ENCODE measurements at regions not wholly inside any gene's neighbourhood (a gene's known extent, or its start where the extent isn't known, plus 50 kb on each side); places are given as distances from the start of the nearest gene placed in this dataset.

DNA sequence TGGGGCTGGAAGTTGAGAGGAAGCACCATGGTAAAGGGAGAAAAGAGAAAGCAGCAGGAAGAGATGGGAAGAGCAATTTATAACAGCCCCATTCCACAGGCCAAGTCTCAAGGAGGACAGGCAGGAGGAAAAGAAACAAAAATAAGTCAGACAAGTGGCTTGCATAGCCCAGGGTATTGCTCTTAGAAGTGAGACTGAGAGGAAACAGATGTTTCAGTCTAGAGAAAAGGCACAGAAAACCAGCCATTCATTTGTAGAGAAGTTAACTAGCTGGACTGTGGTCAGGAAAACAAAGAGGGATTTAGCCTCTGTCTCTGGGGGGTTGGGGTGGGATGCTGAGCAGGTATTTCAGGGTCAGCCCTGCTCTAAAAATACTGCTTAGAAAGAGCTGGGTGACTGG lies 175.0 kb upstream of the ARHGEF9 start:
- CTCF ChIA-PET: no interaction called here
- no TSS peak for BruUV-seq (replicated peaks)
- intact Hi-C loops (cut with micrococcal nuclease; ENCODE audit: unreplicated experiment): no loop called here

DNA sequence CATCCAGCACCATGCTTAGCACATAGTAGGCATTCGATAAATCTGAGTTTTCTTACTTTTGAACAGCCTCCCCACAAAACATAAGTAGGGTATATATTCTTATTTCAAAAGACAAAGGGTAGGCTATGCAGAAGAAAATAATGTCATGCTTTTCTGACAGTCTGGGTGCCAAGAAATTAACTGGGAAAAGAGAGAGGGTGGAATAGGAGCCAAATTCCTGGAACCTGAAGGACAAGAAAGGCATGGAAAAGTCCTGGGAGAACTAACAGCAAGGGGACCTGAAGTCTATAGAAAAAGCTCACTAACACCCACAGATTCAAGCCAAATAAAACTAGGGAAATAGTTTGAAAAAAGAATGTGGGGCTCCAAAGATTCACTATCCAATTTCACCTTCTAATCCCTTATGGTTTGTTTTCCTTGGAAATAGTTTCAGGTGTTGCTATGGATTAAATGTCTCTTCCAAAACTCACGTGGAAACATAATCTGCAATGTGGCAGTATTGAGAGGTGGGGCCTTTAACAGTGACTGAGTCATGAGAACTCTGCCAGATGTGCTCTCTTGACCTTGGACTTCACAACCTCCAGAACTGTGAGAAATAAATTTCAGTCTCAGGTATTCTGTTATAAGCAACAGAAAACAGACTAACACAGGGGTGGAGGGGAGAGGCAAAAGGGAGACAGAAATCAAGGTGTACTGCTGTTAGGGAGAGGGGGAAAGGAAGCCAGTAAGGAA lies 173.3 kb upstream of the ARHGEF9 start:
- Histone ChIP-seq H3K36me3 (ENCODE audit: low read depth) (no peaks in the 10 kb centered on the region), H3K4me3 (no peak overlapping the region), H3K79me2 (ENCODE audit: low read depth) (no peaks in the 10 kb centered on the region), H3K9me2 (ENCODE audit: insufficient read depth) (no peaks in the 10 kb centered on the region), H3K27ac (no peak overlapping the region), H2AFZ (no peak overlapping the region), H4K20me1 (ENCODE audit: insufficient read depth) (no peaks in the 10 kb centered on the region), H3K4me2 (no peak overlapping the region), H3K9me3 (ENCODE audit: insufficient read depth, low read depth) (no peaks in the 10 kb centered on the region), H3F3A (ENCODE audit: insufficient read depth, low read depth) (no peaks in the 10 kb centered on the region), H3K27me3 (ENCODE audit: insufficient read depth, low read depth) (no peaks in the 10 kb centered on the region), H3K4me1 (replicated peaks; ENCODE audit: insufficient read depth) (no peaks in the 10 kb centered on the region)
- intact Hi-C loops (cut with micrococcal nuclease; ENCODE audit: unreplicated experiment): no loop called here
- no TSS peak for BruUV-seq (replicated peaks)
- POLR2A ChIA-PET (ENCODE audit: unreplicated experiment): no interaction called here
- TF ChIP-seq EZH2 (IDR thresholded peaks at IDR 0.05; ENCODE audit: low read depth): no peak
- TF ChIP-seq, protein P1, sequence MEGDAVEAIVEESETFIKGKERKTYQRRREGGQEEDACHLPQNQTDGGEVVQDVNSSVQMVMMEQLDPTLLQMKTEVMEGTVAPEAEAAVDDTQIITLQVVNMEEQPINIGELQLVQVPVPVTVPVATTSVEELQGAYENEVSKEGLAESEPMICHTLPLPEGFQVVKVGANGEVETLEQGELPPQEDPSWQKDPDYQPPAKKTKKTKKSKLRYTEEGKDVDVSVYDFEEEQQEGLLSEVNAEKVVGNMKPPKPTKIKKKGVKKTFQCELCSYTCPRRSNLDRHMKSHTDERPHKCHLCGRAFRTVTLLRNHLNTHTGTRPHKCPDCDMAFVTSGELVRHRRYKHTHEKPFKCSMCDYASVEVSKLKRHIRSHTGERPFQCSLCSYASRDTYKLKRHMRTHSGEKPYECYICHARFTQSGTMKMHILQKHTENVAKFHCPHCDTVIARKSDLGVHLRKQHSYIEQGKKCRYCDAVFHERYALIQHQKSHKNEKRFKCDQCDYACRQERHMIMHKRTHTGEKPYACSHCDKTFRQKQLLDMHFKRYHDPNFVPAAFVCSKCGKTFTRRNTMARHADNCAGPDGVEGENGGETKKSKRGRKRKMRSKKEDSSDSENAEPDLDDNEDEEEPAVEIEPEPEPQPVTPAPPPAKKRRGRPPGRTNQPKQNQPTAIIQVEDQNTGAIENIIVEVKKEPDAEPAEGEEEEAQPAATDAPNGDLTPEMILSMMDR (conservative IDR thresholded peaks at IDR 0.05): no peak
- CTCF ChIA-PET: no interaction called here
- DNase-seq: no peak

More for the DNA sequence above, 175.0 kb upstream of the ARHGEF9 start:
- H3F3A ChIP-seq (ENCODE audit: insufficient read depth, low read depth): no peaks in the 10 kb centered on the region
- POLR2A ChIA-PET (ENCODE audit: unreplicated experiment): no interaction called here
- no peak overlapping the region for H3K4me3 ChIP-seq
- H3K27me3 ChIP-seq (ENCODE audit: insufficient read depth, low read depth): no peaks in the 10 kb centered on the region
- H3K9me2 ChIP-seq (ENCODE audit: insufficient read depth): no peaks in the 10 kb centered on the region
- H4K20me1 ChIP-seq (ENCODE audit: insufficient read depth): no peaks in the 10 kb centered on the region
- H2AFZ ChIP-seq: no peak overlapping the region
- TF ChIP-seq, protein P1 (conservative IDR thresholded peaks at IDR 0.05): no peak
- TF ChIP-seq EZH2 (IDR thresholded peaks at IDR 0.05; ENCODE audit: low read depth): no peak
- no peaks in the 10 kb centered on the region for H3K9me3 ChIP-seq (ENCODE audit: insufficient read depth, low read depth)
- H3K79me2 ChIP-seq (ENCODE audit: low read depth): no peaks in the 10 kb centered on the region
- no peak for DNase-seq
- H3K36me3 ChIP-seq (ENCODE audit: low read depth): no peaks in the 10 kb centered on the region
- H3K4me2 ChIP-seq: no peak overlapping the region
- H3K4me1 ChIP-seq (replicated peaks; ENCODE audit: insufficient read depth): no peaks in the 10 kb centered on the region
- no peak overlapping the region for H3K27ac ChIP-seq

DNA sequence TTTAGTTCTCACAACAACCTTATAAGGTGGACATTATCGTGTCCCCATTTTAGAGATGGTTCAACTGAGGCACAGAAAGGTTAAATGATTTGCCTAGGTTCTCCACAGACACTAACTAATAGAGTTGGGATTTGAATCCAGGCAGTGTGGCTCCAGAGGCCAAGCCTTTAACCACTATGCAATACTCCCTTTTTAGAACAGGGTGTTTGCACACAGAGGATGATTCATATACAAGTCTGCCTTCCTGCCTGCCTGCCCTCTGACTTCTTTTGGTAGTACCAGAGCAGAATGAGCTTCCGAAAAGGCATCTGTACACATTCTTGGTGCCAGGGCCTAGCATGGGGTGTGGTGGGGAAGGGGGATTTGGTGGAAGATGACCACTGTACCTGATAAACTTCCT lies 150.8 kb upstream of the ARHGEF9 start:
- no peak overlapping the region for H2AFZ ChIP-seq
- no peaks in the 10 kb centered on the region for H3K9me3 ChIP-seq (ENCODE audit: insufficient read depth, low read depth)
- H3K4me3 ChIP-seq: no peak overlapping the region
- ChIA-PET CTCF (no interaction called here), POLR2A (ENCODE audit: unreplicated experiment) (no interaction called here)
- no peaks in the 10 kb centered on the region for H3K36me3 ChIP-seq (ENCODE audit: low read depth)
- H3K4me2 ChIP-seq: no peak overlapping the region
- no TSS peak for BruUV-seq (replicated peaks)
- H3K79me2 ChIP-seq (ENCODE audit: low read depth): no peaks in the 10 kb centered on the region
- no peak for TF ChIP-seq EZH2 (IDR thresholded peaks at IDR 0.05; ENCODE audit: low read depth)
- TF ChIP-seq, protein P1 (conservative IDR thresholded peaks at IDR 0.05): no peak
- no peak overlapping the region for H3K27ac ChIP-seq
- H3K27me3 ChIP-seq (ENCODE audit: insufficient read depth, low read depth): no peaks in the 10 kb centered on the region
- intact Hi-C loops (cut with micrococcal nuclease; ENCODE audit: unreplicated experiment): no loop called here
- H4K20me1 ChIP-seq (ENCODE audit: insufficient read depth): no peaks in the 10 kb centered on the region
- H3F3A ChIP-seq (ENCODE audit: insufficient read depth, low read depth): no peaks in the 10 kb centered on the region
- H3K9me2 ChIP-seq (ENCODE audit: insufficient read depth): no peaks in the 10 kb centered on the region
- H3K4me1 ChIP-seq (replicated peaks; ENCODE audit: insufficient read depth): no peaks in the 10 kb centered on the region
- DNase-seq: no peak
